PC-3 (cell line): ENCODE measurements at regions not wholly inside any gene's neighbourhood (a gene's known extent, or its start where the extent isn't known, plus 50 kb on each side); places are given as distances from the start of the nearest gene placed in this dataset.
"Not testable (repeated sequence)": the region's sequence is repeated elsewhere in the genome, so short reads cannot be mapped to it uniquely, and the experiment has no call there.

Source experiments
- ATAC-seq: fragments of 200-7000 bp; cut with Tn5 transposase; 2 replicates; pipeline ENCODE4 v1.9.1; 2020; ENCODE audit warnings: mild to moderate bottlenecking, moderate library complexity
- BruUV-seq: library from RNA; stranded (reverse); fragments of 400-500 nt; replicated peaks from 2 replicates; lab custom pipeline; 2021; lab: Mats Ljungman, UMichigan
- CTCF ChIA-PET: fragments of 300-600 bp; sonication (Branson Sonifier 250); formaldehyde crosslinking; loops from one replicate; lab custom pipeline; 2022; ENCODE audit warnings: antibody characterized with exemption; lab: Charles Lee
- POLR2A ChIA-PET: fragments of 300-600 bp; sonication (Branson Sonifier 250); formaldehyde crosslinking; loops from one replicate; lab custom pipeline; 2022; ENCODE audit warnings: antibody characterized with exemption; ENCODE audit not compliant: unreplicated experiment; lab: Charles Lee
- DNase-seq: peaks from one replicate; pipeline ENCODE4 v3.0.0-alpha.2; 2015
- H2AFZ ChIP-seq: fragments of 300-600 bp; sonication (generic); 2 replicates; pipeline ENCODE4 v1.6.0; 2016; ENCODE audit warnings: antibody characterized with exemption, low read length
- H3F3A ChIP-seq: fragments of 300-600 bp; sonication (generic); one replicate; pipeline ENCODE4 v1.6.0; 2017; ENCODE audit warnings: antibody characterized with exemption, low read length, control low read depth, mild to moderate bottlenecking; ENCODE audit not compliant: unreplicated experiment
- H3K27ac ChIP-seq: fragments of 300-600 bp; sonication (generic); 2 replicates; pipeline ENCODE4 v1.5.1; 2016; ENCODE audit warnings: mild to moderate bottlenecking, low read length
- H3K27me3 ChIP-seq: fragments of 300-600 bp; sonication (generic); 2 replicates; pipeline ENCODE4 v1.6.1; 2016; ENCODE audit warnings: low read length, mixed read lengths
- H3K36me3 ChIP-seq: fragments of 300-600 bp; sonication (generic); 2 replicates; pipeline ENCODE4 v1.6.1; 2016; ENCODE audit warnings: low read depth, mixed run types, low read length, mixed read lengths
- H3K4me1 ChIP-seq: fragments of 300-600 bp; sonication (generic); 2 replicates; pipeline ENCODE4 v1.5.1; 2016; ENCODE audit warnings: low read length; ENCODE audit not compliant: insufficient read depth
- H3K4me2 ChIP-seq: fragments of 300-600 bp; sonication (generic); 2 replicates; pipeline ENCODE4 v1.6.0; 2016; ENCODE audit warnings: low read length
- H3K4me3 ChIP-seq: fragments of 300-600 bp; sonication (generic); 2 replicates; pipeline ENCODE4 v1.5.1; 2016; ENCODE audit warnings: mild to moderate bottlenecking, low read length, mixed read lengths
- H3K79me2 ChIP-seq: fragments of 300-600 bp; sonication (generic); 2 replicates; pipeline ENCODE4 v1.6.1; 2017; ENCODE audit warnings: low read length, mixed read lengths
- H3K9ac ChIP-seq: fragments of 300-600 bp; sonication (generic); 2 replicates; pipeline ENCODE4 v1.6.0; 2016; ENCODE audit warnings: mild to moderate bottlenecking, low read length
- H3K9me2 ChIP-seq: fragments of 300-600 bp; sonication (generic); replicated peaks from 2 replicates; pipeline ENCODE4 v1.6.1; 2016; ENCODE audit warnings: mixed run types, low read length, mixed read lengths
- H3K9me3 ChIP-seq: fragments of 300-600 bp; sonication (generic); 2 replicates; pipeline ENCODE4 v1.6.1; 2016; ENCODE audit warnings: low read length, mixed read lengths
- H4K20me1 ChIP-seq: fragments of 300-600 bp; sonication (generic); 2 replicates; pipeline ENCODE4 v1.6.1; 2016; ENCODE audit warnings: low read length, mixed read lengths
- EZH2 ChIP-seq: fragments of 300-600 bp; sonication (generic); IDR thresholded peaks from one replicate; pipeline ENCODE4 v1.6.1; 2017; ENCODE audit warnings: antibody characterized with exemption, mild to moderate bottlenecking, low read length; ENCODE audit not compliant: unreplicated experiment
- EZH2phosphoT487 ChIP-seq: fragments of 300-600 bp; sonication (generic); IDR thresholded peaks from 2 replicates; pipeline ENCODE4 v1.6.1; 2018; ENCODE audit warnings: mild to moderate bottlenecking, antibody characterized with exemption, low read length, borderline replicate concordance
- intact Hi-C: fragments of 100-400 bp; cut with micrococcal nuclease; formaldehyde crosslinking; loops from 2 replicates; pipeline ENCODE4 v1.9.0; 2023
- TF ChIP-seq, protein P1 (sequence below): fragments of 300-600 bp; sonication (generic); conservative IDR thresholded peaks from 2 replicates; pipeline ENCODE4 v1.5.1; 2017; ENCODE audit warnings: antibody characterized with exemption, low read depth, mild to moderate bottlenecking, low read length

DNA sequence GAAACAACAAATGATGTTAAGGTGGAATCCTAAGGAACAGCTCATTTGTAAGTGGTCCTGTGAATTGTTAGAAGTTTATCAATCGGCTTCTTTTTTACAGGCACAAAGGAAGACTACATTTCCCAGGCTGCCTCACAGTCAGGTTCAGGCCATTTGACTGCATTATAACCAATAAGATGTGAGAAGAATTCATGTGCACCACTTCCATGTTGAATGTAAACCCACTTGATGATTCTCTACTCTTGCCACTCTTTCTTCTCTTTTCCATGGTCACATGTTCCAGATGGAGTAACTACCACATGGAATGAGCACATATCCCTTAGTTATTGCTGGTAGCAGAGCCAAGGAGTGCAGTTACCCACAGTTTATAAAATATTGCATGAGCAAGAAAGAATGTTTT is 67.1 kb upstream of the GZMB start:
- ChIA-PET CTCF (no interaction called here), POLR2A (no interaction called here)
- ATAC-seq, result no peak
- no peak for TF ChIP-seq EZH2
- TF ChIP-seq, protein P1, sequence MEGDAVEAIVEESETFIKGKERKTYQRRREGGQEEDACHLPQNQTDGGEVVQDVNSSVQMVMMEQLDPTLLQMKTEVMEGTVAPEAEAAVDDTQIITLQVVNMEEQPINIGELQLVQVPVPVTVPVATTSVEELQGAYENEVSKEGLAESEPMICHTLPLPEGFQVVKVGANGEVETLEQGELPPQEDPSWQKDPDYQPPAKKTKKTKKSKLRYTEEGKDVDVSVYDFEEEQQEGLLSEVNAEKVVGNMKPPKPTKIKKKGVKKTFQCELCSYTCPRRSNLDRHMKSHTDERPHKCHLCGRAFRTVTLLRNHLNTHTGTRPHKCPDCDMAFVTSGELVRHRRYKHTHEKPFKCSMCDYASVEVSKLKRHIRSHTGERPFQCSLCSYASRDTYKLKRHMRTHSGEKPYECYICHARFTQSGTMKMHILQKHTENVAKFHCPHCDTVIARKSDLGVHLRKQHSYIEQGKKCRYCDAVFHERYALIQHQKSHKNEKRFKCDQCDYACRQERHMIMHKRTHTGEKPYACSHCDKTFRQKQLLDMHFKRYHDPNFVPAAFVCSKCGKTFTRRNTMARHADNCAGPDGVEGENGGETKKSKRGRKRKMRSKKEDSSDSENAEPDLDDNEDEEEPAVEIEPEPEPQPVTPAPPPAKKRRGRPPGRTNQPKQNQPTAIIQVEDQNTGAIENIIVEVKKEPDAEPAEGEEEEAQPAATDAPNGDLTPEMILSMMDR, result no peak
- TF ChIP-seq EZH2phosphoT487, result no peak
- H3K36me3 ChIP-seq, result no peaks in the 10 kb centered on the region
- no TSS peak for BruUV-seq
- no peaks in the 10 kb centered on the region for H3K79me2 ChIP-seq
- DNase-seq, result no peak
- H3K27ac ChIP-seq, result no peak overlapping the region
- no peaks in the 10 kb centered on the region for H3K9me2 ChIP-seq
- intact Hi-C loops, result no loop called here
- no peaks in the 10 kb centered on the region; the same call in 1 of the 2 replicates for H3K9me3 ChIP-seq
- no peak overlapping the region for H3K4me2 ChIP-seq
- no peak overlapping the region for H3K9ac ChIP-seq
- H3K4me1 ChIP-seq, result no peaks in the 10 kb centered on the region
- no peak overlapping the region for H2AFZ ChIP-seq
- no peak overlapping the region for H3K4me3 ChIP-seq
- no peaks in the 10 kb centered on the region; the same call in 1 of the 2 replicates for H3K27me3 ChIP-seq
- no peaks in the 10 kb centered on the region for H3F3A ChIP-seq
- H4K20me1 ChIP-seq, result no peaks in the 10 kb centered on the region

DNA sequence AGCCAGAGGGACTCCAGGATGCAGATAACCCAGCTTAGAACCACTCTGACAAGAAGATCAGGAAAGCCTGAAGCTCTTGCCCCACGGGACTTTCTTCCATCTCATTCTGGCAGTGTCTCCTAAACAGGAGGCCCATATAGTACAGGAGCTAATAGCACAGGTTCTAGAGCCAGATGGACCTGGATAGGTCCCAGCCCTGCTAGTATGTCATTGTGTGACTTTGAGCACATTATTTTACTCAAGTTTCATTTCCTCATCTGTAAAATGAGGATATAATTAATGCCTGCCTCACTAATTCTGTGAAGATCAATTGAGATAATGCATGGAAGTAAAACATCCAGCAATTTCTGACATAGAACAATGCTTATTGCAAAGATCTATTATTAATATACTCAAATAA is 66.5 kb upstream of the GZMB start:
- H3K9me3 ChIP-seq, result no peaks in the 10 kb centered on the region; the same call in 1 of the 2 replicates
- no peak overlapping the region for H3K27ac ChIP-seq
- ChIA-PET CTCF (no interaction called here), POLR2A (no interaction called here)
- no peaks in the 10 kb centered on the region for H3K4me1 ChIP-seq
- no peak overlapping the region for H3K4me3 ChIP-seq
- no peak overlapping the region for H2AFZ ChIP-seq
- intact Hi-C loops, result no loop called here
- BruUV-seq, result no TSS peak
- DNase-seq, result no peak
- no peaks in the 10 kb centered on the region for H3K36me3 ChIP-seq
- no peak overlapping the region for H3K9ac ChIP-seq
- TF ChIP-seq, protein P1, result no peak
- TF ChIP-seq EZH2phosphoT487, result no peak
- H3K4me2 ChIP-seq, result no peak overlapping the region
- H3K79me2 ChIP-seq, result no peaks in the 10 kb centered on the region
- H3K9me2 ChIP-seq, result no peaks in the 10 kb centered on the region
- no peaks in the 10 kb centered on the region for H4K20me1 ChIP-seq
- no peak for ATAC-seq
- no peaks in the 10 kb centered on the region for H3F3A ChIP-seq
- no peaks in the 10 kb centered on the region; the same call in 1 of the 2 replicates for H3K27me3 ChIP-seq

DNA sequence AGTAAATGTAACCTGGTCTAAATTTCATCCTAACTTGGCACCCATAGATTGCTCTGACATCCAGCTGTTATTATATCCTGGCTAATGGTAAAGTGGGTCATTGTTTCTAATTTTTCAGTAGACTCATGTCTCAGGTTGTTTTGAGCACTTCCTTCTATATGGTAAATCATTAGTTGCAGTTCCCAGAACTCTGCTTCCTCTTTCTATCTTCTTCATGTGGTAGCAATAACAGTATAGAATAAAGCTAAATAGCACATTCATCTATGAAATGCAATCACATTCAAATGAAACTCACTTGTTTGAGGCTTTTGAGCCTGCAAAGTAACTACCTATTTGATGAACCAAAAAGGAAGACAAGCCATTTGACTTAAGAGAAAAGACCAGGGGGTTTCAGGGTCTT is 65.1 kb upstream of the GZMB start:
- H3K27me3 ChIP-seq, result no peaks in the 10 kb centered on the region; the same call in 1 of the 2 replicates
- intact Hi-C loops, result no loop called here
- H3K9ac ChIP-seq, result no peak overlapping the region
- DNase-seq, result no peak
- H3K36me3 ChIP-seq, result no peaks in the 10 kb centered on the region
- CTCF ChIA-PET, result no interaction called here
- no peak overlapping the region for H2AFZ ChIP-seq
- no peak overlapping the region for H3K27ac ChIP-seq
- no peaks in the 10 kb centered on the region for H3F3A ChIP-seq
- H3K4me2 ChIP-seq, result no peak overlapping the region
- BruUV-seq, result no TSS peak
- no peak for ATAC-seq
- no peaks in the 10 kb centered on the region for H3K4me1 ChIP-seq
- no peaks in the 10 kb centered on the region; the same call in 1 of the 2 replicates for H3K9me3 ChIP-seq
- no peaks in the 10 kb centered on the region for H4K20me1 ChIP-seq
- TF ChIP-seq, protein P1, result no peak
- TF ChIP-seq EZH2phosphoT487, result no peak
- no peak for TF ChIP-seq EZH2
- no peaks in the 10 kb centered on the region for H3K9me2 ChIP-seq
- POLR2A ChIA-PET, result no interaction called here
- no peaks in the 10 kb centered on the region for H3K79me2 ChIP-seq
- H3K4me3 ChIP-seq, result no peak overlapping the region

DNA sequence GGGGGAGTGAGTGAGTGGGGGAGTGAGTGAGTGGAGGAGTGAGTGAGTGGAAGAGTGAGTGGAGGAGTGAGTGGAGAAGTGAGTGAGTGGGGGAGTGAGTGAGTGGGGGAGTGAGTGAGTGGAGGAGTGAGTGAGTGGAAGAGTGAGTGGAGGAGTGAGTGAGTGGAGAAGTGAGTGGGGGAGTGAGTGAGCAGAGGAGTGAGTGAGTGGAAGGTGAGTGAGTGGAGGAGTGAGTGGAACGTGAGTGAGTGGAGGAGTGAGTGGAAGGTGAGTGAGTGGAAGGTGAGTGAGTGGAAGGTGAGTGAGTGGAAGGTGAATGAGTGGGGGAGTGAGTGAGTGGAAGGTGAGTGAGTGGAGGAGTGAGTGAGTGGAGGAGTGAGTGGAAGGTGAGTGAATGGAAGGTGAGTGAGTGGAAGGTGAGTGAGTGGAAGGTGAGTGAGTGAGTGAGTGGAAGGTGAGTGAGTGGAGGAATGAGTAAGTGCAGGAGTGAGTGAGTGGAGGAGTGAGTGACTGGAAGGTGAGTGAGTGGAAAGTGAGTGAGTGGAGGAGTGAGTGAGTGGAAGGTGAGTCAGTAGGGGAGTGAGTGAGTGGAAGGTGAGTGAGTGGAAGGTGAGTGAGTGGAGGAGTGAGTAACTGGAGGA is 62.4 kb upstream of the GZMB start:
- H3F3A ChIP-seq, H3K36me3 ChIP-seq, POLR2A ChIA-PET, H3K4me3 ChIP-seq, H3K9ac ChIP-seq, H3K27ac ChIP-seq, H4K20me1 ChIP-seq, intact Hi-C loops, H3K79me2 ChIP-seq, H3K4me1 ChIP-seq, DNase-seq, CTCF ChIA-PET, H3K9me3 ChIP-seq, H3K27me3 ChIP-seq, H3K9me2 ChIP-seq, H2AFZ ChIP-seq, H3K4me2 ChIP-seq, BruUV-seq, ATAC-seq: not testable (repeated sequence)
